ENCODE measurements at regions not wholly inside any gene's neighbourhood (a gene's known extent, or its start where the extent isn't known, plus 50 kb on each side); places are given as distances from the start of the nearest gene placed in this dataset.
"Not testable (repeated sequence)": the region's sequence is repeated elsewhere in the genome, so short reads cannot be mapped to it uniquely, and the experiment has no call there.

DNA sequence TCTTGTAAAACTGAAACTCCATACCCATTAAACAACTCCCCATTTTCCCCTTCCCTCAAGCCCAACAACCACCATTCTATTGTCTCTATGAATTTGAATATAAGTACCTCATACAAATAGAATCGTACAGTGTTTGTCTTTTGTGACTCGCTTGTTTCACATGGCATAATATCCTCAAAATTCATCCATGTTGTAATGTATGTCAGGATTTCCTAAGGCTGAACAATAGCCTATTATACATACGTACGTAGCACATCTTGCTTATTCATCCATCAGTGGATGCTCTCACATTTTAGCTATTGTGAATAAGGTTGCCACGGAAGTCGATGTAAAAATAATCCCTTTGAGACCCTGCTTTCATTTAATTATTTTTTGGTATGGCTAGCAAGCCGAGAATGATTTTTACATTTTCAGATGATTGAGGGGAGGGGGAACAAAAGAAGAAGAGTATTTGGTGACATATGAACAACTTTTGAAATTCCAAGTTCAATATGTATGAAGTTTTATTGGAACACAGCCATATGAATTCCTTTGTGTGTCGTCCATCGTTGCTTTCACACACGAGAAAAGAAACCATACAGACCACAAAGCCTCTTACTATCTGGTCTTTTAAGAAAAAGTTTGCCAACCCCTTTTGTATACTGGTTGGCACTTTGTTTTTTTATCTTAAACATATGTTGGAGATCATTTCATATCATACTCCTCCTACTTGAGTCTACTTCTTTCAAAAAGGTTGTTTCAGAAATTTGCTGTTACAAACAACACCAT lies 371.2 kb downstream of the NPIPA8 start:
- no peak overlapping the region for H3K4me3 ChIP-seq (ENCODE audit: low read depth, low read length)
- in situ Hi-C loops (cut with HindIII; ENCODE audit: low sequenced_read_pairs) = no loop called here
- no peak for DNase-seq (ENCODE audit: low read depth, low spot score)
- TF ChIP-seq CTCF (IDR thresholded peaks at IDR 0.05; ENCODE audit: low read depth, low read length) = no peak

- in situ Hi-C loops (cut with HindIII; ENCODE audit: low sequenced_read_pairs) = no loop called here
- no peak overlapping the region for H3K4me3 ChIP-seq (ENCODE audit: low read depth, low read length)
- TF ChIP-seq CTCF (IDR thresholded peaks at IDR 0.05; ENCODE audit: low read depth, low read length) = no peak
- DNase-seq (ENCODE audit: low read depth, low spot score) = no peak
Observed at GRCh38 chr16:17964196-17964595, 372.3 kb downstream of the NPIPA8 start.

DNA sequence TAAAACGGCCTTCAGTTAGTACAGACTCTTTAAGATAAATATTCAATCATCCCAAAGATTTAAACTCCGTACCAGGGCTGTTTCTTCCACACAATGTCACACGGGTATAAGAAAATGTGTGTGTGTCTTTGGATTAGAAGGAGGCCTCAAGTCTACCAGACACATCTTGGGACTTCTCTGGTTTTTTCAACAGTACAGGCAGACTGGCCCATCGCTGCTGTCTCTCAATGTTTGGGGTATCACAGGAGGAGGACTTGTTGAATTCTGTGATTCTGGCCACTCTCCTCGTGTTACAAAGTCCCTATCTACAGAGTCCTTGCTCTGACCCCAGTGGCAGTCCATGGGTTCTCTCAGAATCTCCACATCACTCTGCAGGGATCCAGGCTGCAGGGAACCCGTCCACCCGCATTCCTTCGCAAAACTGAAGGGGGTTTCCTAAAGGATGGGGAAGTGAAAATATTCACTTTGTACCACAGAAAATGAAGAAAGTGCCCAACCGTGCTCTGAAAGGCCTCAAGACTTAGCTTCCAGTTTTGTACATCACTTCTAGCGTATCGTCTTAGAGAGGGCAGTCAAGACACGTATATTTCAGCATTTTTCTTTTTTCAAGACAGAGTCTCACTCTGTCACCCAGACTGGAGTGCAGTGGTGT lies 373.2 kb downstream of the NPIPA8 start:
- TF ChIP-seq CTCF (IDR thresholded peaks at IDR 0.05; ENCODE audit: low read depth, low read length) = no peak

DNA sequence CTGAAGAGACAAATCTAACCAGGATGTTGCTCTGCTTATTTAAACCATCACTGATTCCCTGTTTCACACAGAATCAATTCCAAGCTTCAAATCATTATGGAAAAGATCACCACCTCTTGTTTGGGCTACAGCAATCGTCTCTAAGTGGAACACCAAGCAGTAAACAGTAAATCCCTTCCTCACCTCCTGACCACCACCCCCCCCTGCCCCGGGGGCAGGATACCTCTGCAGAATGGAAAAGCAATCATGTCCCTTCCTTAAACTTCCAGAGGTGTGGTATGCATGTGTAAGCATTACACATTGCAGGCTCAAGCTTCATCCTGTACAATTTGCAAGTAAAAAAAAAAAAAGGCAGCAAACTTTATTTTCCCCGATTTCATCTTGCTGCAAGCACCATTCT lies 373.8 kb downstream of the NPIPA8 start:
- in situ Hi-C loops (cut with HindIII; ENCODE audit: low sequenced_read_pairs) = no loop called here
- H3K4me3 ChIP-seq (ENCODE audit: low read depth, low read length) = no peak overlapping the region
- no peak for DNase-seq (ENCODE audit: low read depth, low spot score)
- TF ChIP-seq CTCF (IDR thresholded peaks at IDR 0.05; ENCODE audit: low read depth, low read length) = no peak

More for the DNA sequence above, 373.2 kb downstream of the NPIPA8 start:
- in situ Hi-C loops (cut with HindIII; ENCODE audit: low sequenced_read_pairs) = no loop called here
- no peak overlapping the region for H3K4me3 ChIP-seq (ENCODE audit: low read depth, low read length)
- no peak for DNase-seq (ENCODE audit: low read depth, low spot score)

DNA sequence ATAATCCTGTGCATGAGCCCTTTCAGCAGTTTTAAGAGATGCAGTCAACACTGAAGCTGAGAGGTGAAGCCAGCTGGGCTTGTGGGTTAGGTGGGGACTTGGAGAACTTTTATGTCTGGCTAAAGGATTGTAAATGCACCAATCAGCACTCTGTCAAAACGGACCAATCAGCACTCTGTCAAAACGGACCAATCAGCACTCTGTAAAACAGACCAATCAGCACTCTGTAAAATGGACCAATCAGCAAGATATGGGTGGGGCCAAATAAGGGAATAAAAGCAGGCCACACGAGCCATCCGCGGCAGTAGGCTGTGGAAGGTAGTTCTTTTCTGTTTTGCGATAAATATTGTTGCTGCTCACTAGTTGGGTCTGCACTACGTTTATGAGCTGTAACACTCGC lies 374.7 kb downstream of the NPIPA8 start:
- DNase-seq (ENCODE audit: low read depth, low spot score); H3K4me3 ChIP-seq (ENCODE audit: low read depth, low read length); in situ Hi-C loops (cut with HindIII; ENCODE audit: low sequenced_read_pairs): not testable (repeated sequence)

GRCh38 chr16:17951378-17951777 lies 385.2 kb downstream of the NPIPA8 start:
- in situ Hi-C loops (cut with HindIII; ENCODE audit: low sequenced_read_pairs) = no loop called here
- no peak for DNase-seq (ENCODE audit: low read depth, low spot score)
- no peak for TF ChIP-seq CTCF (IDR thresholded peaks at IDR 0.05; ENCODE audit: low read depth, low read length)

DNA sequence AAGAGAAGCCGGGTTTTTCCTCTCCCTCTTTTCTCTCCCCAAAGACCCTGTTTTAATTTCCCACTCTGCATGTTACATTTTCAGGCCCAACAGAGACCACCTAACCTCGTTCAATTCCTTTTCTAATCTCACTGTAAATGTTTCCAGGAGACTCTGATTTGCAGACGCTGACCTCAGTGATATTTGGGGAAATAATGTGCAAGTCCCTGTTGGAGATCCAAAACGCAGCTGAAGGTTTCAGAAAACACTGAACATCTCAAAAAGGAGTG lies 386.6 kb downstream of the NPIPA8 start:
- DNase-seq (ENCODE audit: low read depth, low spot score) = no peak
- no peak overlapping the region for H3K4me3 ChIP-seq (ENCODE audit: low read depth, low read length)
- in situ Hi-C loops (cut with HindIII; ENCODE audit: low sequenced_read_pairs) = no loop called here
- TF ChIP-seq CTCF (IDR thresholded peaks at IDR 0.05; ENCODE audit: low read depth, low read length) = no peak

More at GRCh38 chr16:17951378-17951777, 385.2 kb downstream of the NPIPA8 start:
- H3K4me3 ChIP-seq (ENCODE audit: low read depth, low read length) = no peak overlapping the region

Measured in astrocyte of the spinal cord (primary cell).